ENCODE measurements at regions not wholly inside any gene's neighbourhood (a gene's known extent, or its start where the extent isn't known, plus 50 kb on each side); places are given as distances from the start of the nearest gene placed in this dataset.

GRCh38 chr4:149265645-149266044 is 550.0 kb downstream of the IQCM start:
- TF ChIP-seq CTCF (IDR thresholded peaks at IDR 0.05) (no peak), EZH2 (IDR thresholded peaks at IDR 0.05; ENCODE audit: borderline replicate concordance, insufficient read depth, low read depth, low read length, poor library complexity, severe bottlenecking) (no peak)

Data from B cell (primary cell).